ENCODE measurements at regions not wholly inside any gene's neighbourhood (a gene's known extent, or its start where the extent isn't known, plus 50 kb on each side); places are given as distances from the start of the nearest gene placed in this dataset.

DNA sequence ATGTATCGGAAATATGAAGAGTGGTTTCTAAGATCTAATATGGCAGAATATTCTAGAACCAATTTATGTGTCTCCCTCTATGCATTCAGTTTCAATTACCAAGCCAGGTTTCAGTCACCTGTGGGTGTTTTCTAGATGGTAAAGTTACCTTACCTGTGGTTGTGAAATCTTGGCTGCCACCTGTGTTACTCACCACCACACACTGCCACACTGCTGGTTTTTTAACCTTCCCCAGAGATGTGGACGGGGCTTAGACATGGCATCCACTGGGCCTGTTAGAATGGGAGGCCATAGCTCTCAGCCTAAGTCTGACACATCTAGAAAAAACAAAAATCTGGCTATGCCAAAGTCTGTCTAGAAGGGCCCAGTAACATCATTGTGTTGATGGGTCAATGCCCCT lies 896.5 kb upstream of the PABPC4L start:
- no peak for TF ChIP-seq EZH2 (IDR thresholded peaks at IDR 0.05; ENCODE audit: low read length, unreplicated experiment)
- TF ChIP-seq, protein P1, sequence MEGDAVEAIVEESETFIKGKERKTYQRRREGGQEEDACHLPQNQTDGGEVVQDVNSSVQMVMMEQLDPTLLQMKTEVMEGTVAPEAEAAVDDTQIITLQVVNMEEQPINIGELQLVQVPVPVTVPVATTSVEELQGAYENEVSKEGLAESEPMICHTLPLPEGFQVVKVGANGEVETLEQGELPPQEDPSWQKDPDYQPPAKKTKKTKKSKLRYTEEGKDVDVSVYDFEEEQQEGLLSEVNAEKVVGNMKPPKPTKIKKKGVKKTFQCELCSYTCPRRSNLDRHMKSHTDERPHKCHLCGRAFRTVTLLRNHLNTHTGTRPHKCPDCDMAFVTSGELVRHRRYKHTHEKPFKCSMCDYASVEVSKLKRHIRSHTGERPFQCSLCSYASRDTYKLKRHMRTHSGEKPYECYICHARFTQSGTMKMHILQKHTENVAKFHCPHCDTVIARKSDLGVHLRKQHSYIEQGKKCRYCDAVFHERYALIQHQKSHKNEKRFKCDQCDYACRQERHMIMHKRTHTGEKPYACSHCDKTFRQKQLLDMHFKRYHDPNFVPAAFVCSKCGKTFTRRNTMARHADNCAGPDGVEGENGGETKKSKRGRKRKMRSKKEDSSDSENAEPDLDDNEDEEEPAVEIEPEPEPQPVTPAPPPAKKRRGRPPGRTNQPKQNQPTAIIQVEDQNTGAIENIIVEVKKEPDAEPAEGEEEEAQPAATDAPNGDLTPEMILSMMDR (conservative IDR thresholded peaks at IDR 0.05; ENCODE audit: low read depth, low read length), result no peak

All from PC-3 (cell line).